ENCODE measurements at regions not wholly inside any gene's neighbourhood (a gene's known extent, or its start where the extent isn't known, plus 50 kb on each side); places are given as distances from the start of the nearest gene placed in this dataset.
A peak's percentile ranks its signal among the peaks of the same experiment; 100 is the strongest.

- Histone ChIP-seq H3K4me2 (ENCODE audit: low read depth, low read length) (no peak overlapping the region), H3K4me3 (replicated peaks in 1 of 3; ENCODE audit: insufficient read depth in 1 of 3, low read depth in 2 of 3, low read length in 3 of 3) (no peak overlapping the region), H3K4me1 (ENCODE audit: insufficient read depth, low read length) (no peaks in the 10 kb centered on the region), H3K36me3 (replicated peaks in 1 of 2; ENCODE audit: control insufficient read depth in 1 of 2, insufficient read depth in 2 of 2, low read length in 2 of 2) (no peaks in the 10 kb centered on the region), H3K27me3 (ENCODE audit: control insufficient read depth in 1 of 2, insufficient read depth in 2 of 2, low read length in 2 of 2) (0 out of 5 replicates have a peak, but pooled peaks cover 0 to 3% of the 10 kb centered on the region in 2 experiments), H3K79me2 (ENCODE audit: insufficient read depth, low read length) (no peaks in the 10 kb centered on the region), H3K9ac (ENCODE audit: insufficient read depth, low read depth, low read length) (no peak overlapping the region), H2AFZ (ENCODE audit: low read length) (no peak overlapping the region), H4K20me1 (ENCODE audit: insufficient read depth, low read length) (no peaks in the 10 kb centered on the region), H3K27ac (ENCODE audit: extremely low read length, insufficient read depth, low read length) (no peak overlapping the region), H3K9me3 (ENCODE audit: low read length) (no peaks in the 10 kb centered on the region)
- CTCF ChIA-PET (ENCODE audit: low intra/inter-chr PET ratio, low total read pairs): interaction anchor here (2.2 kb wide), 1 partner anchor 323 kb away, joined by 20 read pairs; no protein-coding TSS in a partner anchor
- intact Hi-C loops (cut with micrococcal nuclease; ENCODE audit: unreplicated experiment): no loop called here
- POLR2A ChIA-PET: no interaction called here
- WGBS (ENCODE audit: low lambda C conversion rate): 17% methylated on average over 6 of the region's 6 CpGs
- DNase-seq (ENCODE audit: low spot score) (peak; percentile 19), FAIRE-seq (no peak), ATAC-seq (peak; percentile 62)
- TF ChIP-seq SMC3 (IDR thresholded peaks at IDR 0.05; ENCODE audit: low read length) (peak; percentile 57), ZBTB26 (CRISPR knock-in tag; IDR thresholded peaks at IDR 0.05; ENCODE audit: borderline replicate concordance) (peak; percentile 56; the same call in 1 of the 2 replicates), STAG1 (CRISPR knock-in tag; IDR thresholded peaks at IDR 0.05) (peak; percentile 53), BHLHE40 (IDR thresholded peaks at IDR 0.05; ENCODE audit: low read length) (no peak), CTCF (CRISPR knock-in tag; IDR thresholded peaks at IDR 0.05) (peak; percentile 43), ZBTB3 (CRISPR knock-in tag; IDR thresholded peaks at IDR 0.05; ENCODE audit: borderline replicate concordance, low read depth) (no peak), HNF4A (CRISPR knock-in tag; IDR thresholded peaks at IDR 0.05) (peak; percentile 46)
- in situ Hi-C loops (cut with HindIII; ENCODE audit: extremely low pct_ligation_motif_present, low pct_unique_long_range_greater_than_20kb): loop anchor here (5.0 kb wide), 1 partner anchor 324 kb away; no protein-coding TSS in a partner anchor
- BruUV-seq (replicated peaks): no TSS peak
These were observed 123.8 kb upstream of the MTHFD1L start for GRCh38 chr6:150741633-150742200.

All from HepG2 (cell line).